NCI-H82 treated with DMSO at 0.1 percent for 48 hours (cell line): ENCODE measurements at regions not wholly inside any gene's neighbourhood (a gene's known extent, or its start where the extent isn't known, plus 50 kb on each side); places are given as distances from the start of the nearest gene placed in this dataset.
"Not testable (repeated sequence)": the region's sequence is repeated elsewhere in the genome, so short reads cannot be mapped to it uniquely, and the experiment has no call there.

Experiments
- DNase-seq: peaks from one replicate; lab custom pipeline; 2025; ENCODE audit not compliant: unreplicated experiment; lab: John Stamatoyannopoulos, UW

DNA sequence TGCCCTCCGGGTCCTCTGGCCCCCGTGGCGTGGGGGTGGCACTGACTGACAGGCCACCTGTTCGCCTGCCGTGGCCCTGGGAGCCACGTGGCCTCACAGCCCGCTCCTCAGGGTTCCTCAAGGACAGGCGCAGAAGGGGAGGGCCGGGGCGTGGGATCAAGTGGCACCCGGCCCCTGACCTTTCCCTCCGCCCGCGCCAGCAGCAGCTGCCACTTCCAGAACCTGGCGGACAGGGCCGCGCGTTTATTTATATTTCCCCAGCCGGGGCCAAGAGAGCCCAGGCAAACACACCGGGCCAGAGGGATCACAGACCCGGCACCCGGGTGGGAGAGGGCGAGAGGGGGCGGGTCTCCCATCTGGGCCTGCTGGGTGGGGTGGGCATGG is 92.6 kb downstream of the RFLNA start:
- DNase-seq, result no peak

DNA sequence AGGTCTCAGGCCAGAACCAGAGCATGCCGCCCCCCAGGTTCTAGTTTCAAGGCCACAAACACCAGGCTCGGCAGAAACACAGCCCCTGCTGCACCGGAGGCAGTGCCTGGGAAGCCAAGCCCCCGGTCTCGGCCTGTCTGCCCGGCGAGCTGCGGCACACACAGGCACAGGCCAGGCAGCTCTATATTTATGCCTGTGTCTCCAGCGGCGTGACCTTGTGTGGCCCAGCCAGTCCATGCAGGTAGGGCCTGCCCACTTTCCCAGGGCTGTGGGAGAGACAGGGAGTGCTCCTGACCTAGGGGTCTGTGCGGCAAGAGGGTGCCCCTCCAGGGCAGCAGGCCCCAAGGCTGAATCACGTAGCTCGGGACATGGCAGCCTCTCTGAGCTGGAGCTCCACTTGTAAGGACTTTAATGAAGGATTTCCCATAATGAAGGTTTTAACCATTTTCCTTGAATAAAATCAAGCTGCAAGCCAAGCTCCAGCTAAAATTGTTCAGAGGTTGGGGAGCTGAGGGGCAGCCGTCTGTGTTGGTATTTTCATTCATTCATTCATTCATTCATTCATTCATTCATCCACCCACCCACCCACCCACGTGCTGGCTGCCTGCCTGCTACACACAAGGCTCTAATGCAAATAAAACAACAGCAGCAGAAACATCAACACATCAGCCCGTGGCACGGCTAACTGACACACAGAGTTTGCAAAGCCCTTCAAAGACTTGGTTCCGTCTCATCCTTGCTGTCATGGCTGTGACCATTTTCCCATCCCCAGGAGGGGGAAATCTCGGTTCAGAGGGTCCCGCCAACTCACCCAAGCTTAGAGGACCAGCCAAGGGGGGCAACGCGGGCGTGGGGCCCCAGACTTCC is 92.0 kb downstream of the RFLNA start:
- DNase-seq, result no peak

DNA sequence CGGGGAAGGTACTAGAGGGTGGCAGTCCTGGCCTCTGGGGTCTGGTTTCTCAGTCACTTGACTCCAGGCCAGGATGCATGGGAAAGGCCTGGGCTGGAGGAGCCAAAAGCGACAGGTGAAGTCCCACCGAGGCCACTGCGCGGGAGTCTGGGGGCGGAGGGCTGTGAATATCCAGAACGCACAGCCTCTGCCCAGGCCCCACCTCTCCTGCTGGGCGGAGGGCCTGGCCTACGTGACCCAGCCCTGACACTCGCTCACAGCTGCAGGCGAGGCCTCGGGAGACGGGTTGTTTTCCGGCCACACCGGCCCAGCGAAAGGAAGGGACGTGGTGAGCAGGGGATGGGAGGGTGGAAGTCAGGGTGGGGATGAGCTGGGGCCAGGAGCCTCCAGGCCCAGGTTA is 91.2 kb downstream of the RFLNA start:
- DNase-seq, result no peak

DNA sequence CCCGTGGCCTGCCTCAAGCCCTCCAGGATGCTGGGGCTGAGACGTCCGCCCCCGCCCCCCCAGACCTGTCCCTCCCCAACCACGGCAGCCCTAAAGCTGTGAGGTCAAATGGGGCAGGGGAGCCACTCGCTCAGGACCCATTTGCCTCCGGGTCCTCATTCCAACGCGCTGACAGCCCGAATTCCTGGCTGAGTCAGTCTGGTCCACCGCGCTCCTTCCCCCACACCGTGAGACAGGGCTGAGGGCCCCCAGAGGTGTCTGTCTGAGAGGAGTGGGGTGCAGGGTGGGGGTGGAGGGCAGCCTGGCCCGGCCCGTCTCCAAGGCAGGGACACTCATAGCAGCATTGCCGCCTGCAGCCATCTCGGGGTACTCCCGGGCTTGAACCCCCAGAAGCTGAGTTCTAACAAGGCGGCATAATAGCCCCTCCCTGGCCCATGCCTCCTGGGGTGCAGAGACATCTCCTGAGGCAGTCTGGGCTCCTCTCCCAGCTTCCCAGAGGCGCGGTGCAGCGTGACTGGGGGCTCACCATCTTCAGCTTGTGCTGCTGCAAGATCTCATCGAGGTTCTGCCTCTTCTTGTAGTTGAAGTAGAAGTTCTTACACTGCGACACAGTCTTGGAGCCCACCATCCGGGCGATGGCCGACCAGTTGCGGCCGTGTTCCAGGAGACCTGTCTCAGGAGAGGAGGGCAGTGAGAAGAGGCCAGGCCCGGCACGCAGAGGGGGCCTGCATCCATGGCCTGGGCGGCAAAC is 90.5 kb downstream of the RFLNA start:
- DNase-seq, result no peak

DNA sequence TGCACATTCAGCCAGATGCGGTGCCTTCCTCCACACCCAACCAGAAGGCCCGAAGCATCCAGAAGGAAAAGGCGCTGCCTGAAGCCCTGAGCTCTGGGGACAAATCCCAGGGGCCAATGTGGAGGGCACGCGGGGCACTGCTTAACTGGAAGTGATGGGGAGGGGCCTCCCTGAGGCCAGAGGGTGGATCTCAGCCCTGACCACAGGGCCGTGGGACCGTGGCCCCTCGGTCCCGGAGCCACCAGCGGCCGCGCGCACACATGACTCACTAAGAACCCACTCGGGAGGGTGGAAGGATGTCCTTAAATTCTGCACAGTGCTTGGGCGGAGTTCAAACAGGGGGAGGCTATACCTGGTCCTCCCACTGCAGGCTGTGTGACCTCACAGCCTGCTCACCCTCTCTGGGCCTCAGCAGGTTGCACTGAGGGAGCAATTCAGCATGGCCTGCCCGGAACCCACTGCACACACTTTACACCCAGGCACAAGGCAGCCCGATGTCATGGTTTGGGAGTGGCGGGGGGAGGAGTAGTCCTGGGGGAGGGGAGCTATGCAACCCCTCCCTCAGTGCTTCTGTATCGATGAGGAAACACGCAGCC is 89.5 kb downstream of the RFLNA start:
- DNase-seq, result no peak

DNA sequence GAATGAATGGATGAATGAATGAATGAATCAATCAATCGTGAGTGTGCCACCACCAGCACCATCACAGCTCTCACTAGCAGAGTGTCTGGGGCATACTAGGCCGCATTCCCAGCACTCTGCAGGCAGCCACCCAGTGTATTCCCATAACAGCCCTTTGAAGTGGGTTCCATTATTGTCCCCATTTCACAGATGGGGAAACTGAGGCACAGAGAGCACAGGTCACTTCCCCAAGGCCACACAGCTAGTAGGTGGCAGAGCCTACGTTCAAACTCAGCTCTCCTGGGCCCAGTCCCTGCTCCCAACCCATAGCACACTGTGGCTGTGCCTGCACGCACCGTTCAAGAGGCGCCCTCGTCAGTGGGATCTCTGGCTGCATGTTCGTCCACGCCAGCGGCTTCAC is 88.1 kb downstream of the RFLNA start:
- no peak for DNase-seq

DNA sequence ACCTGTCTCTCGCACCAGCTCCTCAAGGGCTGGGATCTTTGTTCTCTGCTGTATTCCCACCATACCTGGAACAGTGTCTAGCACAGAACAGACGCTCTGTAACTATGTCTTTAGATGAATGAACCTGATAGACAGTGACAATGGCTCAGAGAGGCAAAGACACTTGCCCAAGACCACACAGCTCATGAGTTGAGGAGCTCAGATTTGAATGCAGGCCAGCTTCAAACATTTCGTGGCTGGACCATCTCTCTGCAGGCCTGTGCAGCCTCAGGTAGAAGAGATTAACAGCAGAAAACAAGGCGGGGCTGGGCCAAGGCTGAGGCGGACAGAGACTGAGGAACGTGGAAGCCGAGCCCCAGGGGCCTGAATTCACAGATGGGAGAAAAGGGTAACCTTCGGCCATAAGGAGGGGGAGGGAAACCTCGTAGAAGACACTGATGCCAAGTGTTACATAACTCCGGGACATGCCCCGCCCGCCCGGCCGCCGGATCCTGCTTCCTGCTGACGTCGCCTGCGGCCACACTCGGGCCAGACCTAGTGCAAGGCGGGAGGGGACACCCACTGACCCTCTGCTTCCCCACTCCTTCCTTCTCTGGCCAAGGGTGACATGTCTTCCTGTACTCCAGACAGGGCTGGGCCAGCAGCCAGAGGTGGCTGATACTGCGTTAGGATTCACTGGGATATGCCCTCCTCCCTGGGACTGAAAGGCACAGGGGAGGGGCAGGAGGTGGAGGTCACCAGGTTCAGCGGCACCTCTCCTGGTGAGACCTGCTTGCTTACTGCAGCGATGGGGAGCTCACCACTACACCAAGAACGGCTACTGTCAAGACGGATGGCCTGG is 86.8 kb downstream of the RFLNA start:
- DNase-seq, result no peak

DNA sequence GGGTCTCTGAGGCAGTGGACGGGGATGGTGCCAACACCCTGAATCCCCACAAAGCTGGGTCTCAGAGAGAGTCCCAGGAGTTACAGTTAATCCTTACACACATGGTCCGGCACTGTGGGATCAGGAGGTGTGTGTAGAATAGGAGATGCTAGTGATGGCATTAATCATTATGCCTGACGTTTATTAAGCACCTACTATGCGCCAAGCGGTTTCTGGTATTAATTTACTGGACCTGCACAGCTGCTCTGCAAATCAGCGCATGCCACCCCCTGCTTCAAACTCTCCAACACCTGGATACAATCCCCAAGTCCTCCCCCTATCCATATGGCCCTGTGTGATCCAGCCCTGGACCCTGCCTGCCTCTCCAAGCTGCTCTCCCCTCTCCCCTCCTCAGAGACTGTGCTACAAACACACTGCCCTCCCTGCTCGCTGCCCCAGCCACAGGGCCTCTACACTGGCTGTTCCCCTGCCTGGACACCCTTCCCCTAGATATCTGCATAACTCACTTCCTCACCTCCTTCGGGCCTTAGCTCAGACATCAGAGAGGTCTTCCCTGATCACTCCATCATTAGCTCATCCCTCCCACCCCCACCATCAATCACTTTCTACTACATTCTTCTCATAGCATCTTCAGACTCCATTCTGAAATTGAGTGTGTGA is 86.0 kb downstream of the RFLNA start:
- DNase-seq, result no peak

DNA sequence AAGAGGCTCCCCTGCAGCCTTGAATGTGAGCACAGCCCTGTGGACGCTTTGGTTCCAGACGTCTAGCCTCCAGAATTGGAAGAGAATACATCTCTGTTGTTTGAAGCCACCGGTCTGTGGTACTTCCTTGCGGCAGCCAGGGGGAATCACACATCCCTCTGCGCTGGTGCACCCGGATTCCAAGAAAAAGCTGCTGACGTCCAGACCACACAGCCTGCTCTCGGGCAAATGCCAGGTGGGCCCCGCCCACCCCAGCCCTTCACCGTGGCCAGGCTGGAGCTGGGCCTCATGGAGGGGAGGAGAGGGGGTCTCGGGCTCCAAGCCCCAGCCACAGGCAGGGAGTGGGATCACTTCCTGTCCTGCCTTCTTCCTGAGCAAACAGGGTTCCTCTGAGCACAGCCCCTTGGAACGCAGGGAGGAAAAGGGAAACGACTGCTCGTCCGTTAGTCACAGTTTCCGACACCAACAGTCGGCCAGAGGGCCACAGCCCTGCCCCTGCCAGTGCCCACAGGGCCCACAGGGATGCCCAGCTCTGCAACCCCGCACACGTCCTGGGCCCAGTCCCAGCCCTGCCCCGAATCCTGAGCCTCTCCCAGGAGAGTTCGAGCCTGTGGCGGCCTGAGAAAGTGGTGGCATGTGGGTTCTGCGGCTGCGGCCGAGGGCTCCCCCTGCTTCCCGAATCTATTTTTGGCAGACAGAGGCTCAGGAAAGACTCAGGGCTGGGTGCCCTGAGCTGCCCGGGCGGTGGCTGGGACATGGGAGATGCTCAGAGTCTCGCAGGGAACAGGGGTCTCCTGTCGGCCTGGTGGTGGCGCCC is 85.3 kb downstream of the RFLNA start:
- DNase-seq, result no peak

DNA sequence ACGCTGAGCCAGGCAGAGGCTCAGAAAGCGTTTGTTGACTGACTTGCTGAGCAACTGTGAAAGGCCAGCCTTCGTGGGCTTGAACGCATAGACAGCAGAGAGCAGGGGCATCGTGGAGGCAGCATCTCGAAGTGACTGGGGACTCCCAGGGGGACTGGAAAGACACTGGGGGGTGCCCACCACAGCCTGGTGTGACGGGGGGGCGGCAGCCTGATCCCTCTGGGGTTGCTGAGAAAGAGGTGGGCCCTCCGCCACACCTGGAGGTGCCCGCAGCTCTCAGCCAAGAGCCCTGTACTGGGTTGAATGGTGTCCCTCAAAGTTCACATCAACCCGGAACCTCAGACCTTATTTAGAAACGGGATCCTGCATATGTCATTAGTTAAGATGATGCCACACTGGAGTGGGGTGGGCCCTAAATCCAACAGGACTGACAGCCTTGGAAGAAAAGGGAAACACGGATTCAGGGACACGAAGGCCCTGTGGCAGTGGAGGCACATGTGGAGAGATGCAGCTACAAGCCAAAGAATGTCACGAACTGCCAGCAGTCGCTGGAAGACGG is 84.6 kb downstream of the RFLNA start:
- DNase-seq, result no peak

DNA sequence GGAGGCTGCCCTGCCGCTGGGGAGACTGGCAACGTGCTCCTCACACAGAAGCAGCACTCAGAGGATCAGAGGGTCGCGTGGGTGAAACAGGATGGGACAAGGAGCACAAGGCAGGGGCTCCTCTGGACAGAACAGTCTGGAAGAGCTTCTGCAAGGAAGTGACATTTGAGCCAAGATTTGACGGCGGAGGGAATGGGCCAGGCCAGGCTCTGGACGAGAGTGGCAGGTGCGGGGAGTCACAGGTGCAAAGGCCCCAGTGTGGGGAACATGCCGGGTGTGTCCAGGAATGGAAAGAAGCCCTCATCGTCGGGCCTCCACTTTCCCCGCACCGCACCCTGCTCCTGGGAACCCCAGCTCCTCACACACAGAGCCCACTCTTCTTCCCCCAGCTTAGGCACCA is 84.0 kb downstream of the RFLNA start:
- DNase-seq, result no peak

DNA sequence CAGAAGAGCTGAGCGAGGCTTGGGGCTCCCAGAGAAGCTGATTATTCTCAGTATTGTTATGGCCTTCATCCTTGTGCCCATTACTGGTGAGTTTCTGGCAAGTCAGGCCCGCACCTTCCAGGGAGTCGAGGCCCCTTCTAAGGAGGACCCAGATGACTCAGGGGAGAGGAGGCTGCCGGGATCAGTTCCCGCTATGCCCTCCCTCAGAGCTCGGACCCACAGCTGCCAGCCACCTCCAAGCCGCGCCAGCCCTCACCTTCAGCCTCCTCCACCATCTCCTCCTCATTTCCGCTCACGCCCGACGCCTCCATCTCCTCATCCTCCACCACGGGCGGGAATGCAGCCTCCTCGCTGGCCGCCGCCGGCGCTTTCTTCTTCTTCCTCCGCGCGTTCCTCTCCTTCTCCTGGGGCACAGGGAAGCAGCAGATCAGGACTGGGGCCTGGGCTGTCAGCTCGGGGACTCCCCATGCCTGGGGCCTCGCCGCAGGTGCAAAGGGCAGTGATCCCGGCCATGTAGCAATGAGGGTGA is 83.2 kb downstream of the RFLNA start:
- no peak for DNase-seq

DNA sequence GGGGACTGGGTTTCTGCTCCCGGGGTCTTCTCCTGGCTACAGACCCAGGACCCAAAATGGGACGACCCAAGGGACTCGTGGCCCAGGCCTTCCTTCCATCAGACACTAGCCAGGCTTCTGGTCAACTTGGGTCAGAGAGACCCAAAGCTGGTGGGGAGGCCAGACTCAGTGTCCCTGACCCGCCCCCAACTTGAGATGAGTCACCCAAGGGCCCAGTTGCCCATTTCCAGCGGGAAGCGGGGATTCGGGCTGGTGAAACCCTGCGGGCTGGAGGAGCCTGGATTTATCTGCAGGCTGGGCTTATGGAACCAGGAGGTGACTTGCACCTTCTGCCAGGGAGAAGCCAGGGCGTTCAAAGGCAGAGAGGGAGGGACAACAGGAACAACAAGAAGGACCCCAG is 81.5 kb downstream of the RFLNA start:
- DNase-seq, result no peak

DNA sequence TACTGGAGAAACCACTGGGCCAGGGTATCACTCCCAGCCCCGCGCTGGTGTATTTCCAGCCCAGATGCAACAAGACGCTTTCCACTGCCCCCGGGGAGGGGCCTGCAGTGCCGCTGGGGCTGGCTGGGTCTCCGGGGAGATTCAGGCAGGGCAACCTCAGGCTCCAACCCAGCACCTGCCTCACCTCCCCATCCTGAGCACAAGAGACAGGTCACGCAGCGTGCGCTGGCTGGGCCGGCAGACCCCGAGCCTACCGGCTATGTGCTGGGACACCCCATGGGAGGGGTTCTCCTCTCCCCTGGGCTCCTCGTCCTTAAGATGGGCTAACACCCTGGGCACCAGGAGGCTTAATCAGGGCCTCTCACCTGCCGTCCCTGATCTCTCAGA is 80.9 kb downstream of the RFLNA start:
- no peak for DNase-seq

DNA sequence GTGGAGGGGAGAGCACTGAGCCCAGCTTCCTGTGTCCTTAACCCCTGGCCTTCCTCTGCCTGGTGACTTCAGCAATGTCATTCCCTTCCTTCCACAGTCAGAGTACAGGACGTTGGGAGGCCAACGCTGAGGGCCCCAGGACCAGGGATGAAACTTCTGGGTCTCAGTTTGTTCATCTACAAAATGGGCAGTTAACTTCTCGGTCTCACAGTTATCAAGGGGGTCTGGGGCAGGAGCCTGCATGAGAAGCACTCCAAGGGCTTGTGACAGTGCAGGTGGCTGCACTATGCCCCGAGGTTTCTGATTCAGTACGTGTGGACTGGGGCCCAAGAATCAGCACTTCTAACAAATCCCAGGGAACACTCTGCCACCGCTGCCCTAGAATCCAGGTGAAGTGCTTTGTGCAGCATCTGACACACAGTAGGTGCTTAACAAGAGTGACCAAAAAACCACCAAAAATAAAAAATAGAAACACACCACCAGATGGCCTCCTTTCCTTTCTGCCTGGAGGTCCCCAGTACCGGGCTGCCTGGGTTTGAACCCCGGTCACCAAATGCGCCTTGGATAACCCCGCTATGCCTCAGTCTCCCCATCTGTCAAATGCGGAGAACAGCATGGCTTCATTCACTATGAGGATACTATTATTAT is 80.4 kb downstream of the RFLNA start:
- no peak for DNase-seq

DNA sequence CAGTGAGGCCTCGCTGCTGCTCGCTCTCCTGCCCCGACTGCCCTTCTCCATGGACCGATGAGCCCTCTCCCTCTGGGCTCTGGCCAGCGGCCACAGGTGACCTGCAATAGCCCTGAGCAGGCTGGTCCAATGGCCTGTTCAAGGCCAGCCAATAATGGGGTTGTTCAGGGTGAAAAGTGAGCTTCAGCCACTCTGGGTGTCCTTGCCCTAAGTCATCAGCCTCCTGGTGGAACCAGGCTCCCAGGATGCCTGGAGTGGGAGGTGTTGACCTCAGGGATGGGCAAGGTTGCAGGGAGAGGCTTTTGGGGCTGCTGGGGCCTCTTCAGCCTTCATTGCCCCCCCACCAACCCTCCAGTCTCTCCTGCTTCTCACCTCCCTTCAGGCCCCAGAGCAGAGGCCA is 79.7 kb downstream of the RFLNA start:
- no peak for DNase-seq

DNA sequence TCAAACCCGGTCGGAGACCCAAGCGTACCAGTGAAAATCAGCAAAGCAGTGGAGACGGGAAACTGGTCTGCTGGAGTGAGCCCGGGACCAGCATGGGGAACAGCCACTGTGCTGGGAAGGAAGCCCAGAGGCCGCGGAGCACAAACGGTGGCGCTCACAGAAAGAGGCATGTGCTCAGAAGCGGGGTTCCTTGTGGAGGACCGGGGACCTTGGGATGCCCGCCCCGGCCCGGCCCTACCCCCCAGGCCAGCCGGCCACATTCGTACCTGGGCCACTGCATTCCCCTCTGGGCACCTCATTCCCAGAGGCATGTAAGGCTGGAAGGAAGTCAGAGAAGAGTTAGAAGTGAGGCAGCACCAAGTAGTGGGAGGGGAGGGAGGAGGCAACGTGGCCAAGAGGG is 79.3 kb downstream of the RFLNA start:
- no peak for DNase-seq

DNA sequence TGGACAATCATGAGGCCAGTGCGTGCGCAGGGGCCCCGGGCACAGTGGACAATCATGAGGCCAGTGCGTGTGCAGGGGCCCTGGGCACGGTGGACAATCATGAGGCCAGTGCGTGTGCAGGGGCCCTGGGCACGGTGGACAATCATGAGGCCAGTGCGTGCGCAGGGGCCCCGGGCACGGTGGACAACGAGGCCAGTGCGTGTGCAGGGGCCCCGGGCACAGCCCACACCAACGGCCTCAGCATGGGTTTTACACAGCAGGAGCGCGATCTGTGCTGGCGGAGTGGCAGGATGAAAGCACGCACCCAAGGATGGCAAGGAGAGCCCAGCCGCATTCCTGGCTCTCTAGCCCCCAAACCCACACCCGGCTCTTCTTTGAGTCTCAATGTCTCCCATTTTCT is 78.8 kb downstream of the RFLNA start:
- not testable (repeated sequence) for DNase-seq

DNA sequence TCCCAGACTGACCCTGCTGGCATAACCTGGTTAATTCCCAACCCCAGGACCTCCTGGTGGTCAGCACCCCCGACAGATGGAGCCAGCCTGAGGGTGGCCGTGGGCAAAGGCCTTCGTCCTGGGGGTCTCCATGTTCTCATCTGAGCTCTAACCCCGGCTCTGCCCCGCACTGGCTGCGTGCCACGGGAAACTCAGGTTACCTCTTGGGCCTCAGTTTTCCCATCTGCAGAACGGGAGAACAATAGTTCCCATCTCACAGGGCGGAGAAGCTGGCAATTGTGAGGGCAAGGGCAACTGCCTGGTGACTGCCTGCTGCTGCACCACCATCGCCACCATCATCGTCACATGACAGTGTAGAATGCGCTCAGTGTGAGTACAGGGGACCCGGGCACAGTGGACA is 77.9 kb downstream of the RFLNA start:
- DNase-seq, result no peak
